Epithelial cell of prostate (primary cell): ENCODE measurements at regions not wholly inside any gene's neighbourhood (a gene's known extent, or its start where the extent isn't known, plus 50 kb on each side); places are given as distances from the start of the nearest gene placed in this dataset.

Source experiments
- DNase-seq: peaks from one replicate; pipeline ENCODE4 v3.0.0-alpha.2; 2011; ENCODE audit warnings: low read depth, low spot score
- H3K27ac ChIP-seq: fragments of 450-650 bp; 2 replicates; pipeline ENCODE4 v1.5.1; 2017; ENCODE audit warnings: mild to moderate bottlenecking

GRCh38 chr12:116478243-116478773, 80.9 kb upstream of the MAP1LC3B2 start:
- DNase-seq = no peak
- H3K27ac ChIP-seq = no peak overlapping the region

GRCh38 chr12:116480210-116480810, 78.9 kb upstream of the MAP1LC3B2 start:
- no peak for DNase-seq
- no peak overlapping the region for H3K27ac ChIP-seq

GRCh38 chr12:116481726-116482125, 77.5 kb upstream of the MAP1LC3B2 start:
- no peak for DNase-seq

DNA sequence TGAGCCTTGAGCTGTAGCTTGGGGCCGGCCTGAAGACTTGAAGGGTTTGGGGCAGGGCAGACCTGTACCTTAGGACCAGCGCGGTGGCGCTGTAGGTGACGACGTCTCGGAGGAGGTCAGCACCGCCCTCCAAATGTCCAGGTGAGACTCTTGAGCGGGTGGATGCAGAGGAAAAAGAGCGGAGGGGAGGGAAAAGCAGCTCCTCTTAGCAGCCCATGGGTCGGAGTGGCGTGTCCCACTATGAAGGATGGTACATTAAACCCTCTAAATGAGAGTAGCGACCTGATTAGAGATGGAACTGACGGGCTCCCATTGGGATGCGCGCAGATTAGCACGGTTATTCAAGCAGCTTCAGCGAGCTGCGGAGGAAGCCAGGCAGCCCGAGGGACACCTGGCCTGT, 77.0 kb upstream of the MAP1LC3B2 start:
- H3K27ac ChIP-seq = no peak overlapping the region
- no peak for DNase-seq

More at GRCh38 chr12:116481726-116482125, 77.5 kb upstream of the MAP1LC3B2 start:
- no peak overlapping the region for H3K27ac ChIP-seq

DNA sequence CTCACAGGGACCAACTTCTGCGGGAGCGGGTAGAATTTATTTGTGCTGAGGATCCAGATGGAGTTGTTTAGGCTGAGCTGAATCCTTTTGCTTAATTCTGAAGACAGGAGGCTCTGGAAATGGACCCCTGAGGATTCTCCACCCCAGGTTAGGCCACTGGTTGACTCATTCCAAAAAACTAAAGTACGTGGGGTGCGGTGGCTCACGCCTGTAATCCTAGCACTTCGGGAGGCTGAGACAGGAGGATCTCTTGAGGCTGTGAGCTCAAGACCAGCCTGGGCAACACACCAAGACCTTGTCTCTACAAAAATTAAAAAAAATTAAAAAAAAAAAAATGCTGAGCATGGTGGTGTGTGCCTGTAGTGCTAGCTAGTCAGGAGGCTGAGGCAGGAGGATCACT, 76.3 kb upstream of the MAP1LC3B2 start:
- DNase-seq = no peak
- H3K27ac ChIP-seq = no peak overlapping the region

- DNase-seq = no peak
- H3K27ac ChIP-seq = no peak overlapping the region
Measured at GRCh38 chr12:116483959-116484750, 75.0 kb upstream of the MAP1LC3B2 start.

DNA sequence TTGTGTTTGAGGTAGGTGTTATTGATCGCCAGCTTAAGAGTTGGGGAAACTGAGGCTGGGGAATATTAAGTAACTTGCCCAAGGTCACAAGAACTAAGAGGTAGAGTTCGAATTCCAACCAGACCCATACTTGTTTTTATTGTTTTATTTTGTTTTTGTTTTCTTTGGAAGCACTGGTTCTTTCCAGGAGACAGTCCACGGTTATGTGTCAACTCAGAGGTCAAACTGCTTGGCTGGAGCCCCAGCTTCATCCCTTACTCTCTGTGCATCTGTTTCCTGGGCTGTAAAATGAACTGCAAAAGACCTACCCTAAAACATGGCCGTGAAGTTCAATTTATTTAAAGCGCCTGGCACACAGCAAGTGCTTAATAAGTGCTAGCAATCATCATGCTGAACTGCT, 74.4 kb upstream of the MAP1LC3B2 start:
- no peak overlapping the region for H3K27ac ChIP-seq
- no peak for DNase-seq

DNA sequence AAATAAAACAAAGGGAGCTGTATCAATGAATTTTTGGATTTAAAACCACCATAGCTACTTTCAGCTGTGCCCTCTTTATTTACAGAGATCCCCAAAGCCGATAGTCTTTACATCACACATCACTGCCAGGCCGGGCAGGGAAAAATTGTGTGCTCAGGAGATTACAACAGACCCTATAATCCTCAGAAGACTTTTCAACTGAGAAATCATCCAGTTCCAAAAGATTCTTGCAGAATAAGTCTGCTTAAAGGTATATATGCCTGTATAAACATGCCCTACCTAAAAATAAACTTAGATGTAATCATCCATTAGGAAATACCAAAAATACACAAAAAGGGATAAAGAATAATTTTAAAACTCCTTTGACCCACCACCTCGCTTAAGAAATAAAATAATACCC, 70.1 kb upstream of the MAP1LC3B2 start:
- no peak for DNase-seq
- H3K27ac ChIP-seq = no peak overlapping the region

DNA sequence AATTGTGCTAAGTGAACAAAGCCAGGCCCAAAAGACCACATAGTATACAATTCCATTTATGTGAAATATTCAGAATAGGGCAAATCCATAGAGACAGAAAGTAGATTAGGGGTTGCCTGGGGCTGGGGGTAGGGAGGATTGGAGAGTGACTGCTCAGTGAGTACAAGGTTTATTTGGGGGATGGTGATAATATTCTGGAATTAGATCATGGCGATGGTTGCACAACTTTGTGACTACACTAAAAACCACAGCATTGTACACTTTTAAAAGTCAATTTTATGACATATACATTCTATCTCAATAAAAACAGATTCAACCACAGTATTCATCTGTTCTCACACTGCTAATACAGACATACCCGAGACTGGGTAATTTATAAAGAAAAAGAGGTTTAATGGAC, 68.7 kb upstream of the MAP1LC3B2 start:
- DNase-seq = no peak
- no peak overlapping the region for H3K27ac ChIP-seq

DNA sequence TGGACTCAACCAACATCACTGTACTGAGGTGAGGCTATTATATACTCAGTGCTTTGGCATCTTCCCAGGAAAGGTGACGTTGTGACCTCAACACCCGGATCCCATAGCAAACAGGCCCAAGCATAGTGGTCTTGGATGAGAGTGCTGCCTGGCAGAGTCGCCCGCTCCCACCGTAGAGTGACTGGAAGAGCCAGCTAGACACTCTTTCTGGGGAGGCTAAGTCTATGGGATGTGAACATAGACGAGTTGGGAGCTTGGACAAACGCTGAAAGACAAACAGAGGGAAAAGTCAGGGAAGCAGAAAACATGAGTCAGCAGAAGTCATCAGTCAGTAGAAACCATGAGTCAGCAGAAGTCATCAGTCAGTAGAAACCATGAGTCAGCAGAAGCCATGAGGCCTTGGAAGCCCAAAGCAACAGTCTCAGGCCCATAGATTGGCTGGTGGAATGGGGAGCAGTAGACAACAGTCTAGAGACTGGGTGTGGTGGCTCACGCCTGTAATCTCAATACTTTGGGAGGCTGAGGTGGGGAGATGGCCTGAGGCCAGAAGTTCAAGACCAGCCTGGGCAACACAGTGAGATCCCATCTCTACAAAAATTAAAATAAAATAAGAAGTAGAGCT, 66.4 kb upstream of the MAP1LC3B2 start:
- no peak overlapping the region for H3K27ac ChIP-seq
- no peak for DNase-seq

- DNase-seq = no peak
- no peak overlapping the region for H3K27ac ChIP-seq
Measured at GRCh38 chr12:116495260-116495659, 63.9 kb upstream of the MAP1LC3B2 start.

DNA sequence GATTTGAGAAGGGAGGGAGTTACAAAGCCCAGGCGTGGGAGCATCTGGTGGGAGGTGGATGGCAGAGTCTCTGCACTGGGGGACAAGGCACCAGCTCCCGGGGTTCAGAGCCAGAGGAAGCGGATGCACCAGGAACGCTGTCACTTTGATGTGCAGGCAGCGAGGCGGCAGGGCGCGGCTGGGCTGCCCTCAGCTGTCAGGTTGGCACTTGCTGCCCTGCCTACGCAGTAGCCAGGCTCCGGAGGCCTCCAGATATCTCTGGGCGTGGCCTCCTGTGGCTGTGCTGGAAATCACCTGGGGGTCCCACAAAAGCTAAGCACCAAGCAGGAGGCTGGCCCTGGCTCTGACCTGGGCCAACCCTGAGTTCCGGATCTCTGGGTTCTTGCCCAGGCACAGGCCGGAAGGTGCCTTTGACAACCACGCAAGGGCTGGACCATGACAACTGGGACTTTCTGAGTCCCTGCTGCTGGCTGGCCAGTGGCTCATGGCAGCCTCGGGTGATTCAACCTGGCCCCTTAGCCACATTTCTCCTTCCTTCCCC, 62.1 kb upstream of the MAP1LC3B2 start:
- H3K27ac ChIP-seq = peak overlapping the region; percentile 42

GRCh38 chr12:116498471-116498870, 60.7 kb upstream of the MAP1LC3B2 start:
- no peak for DNase-seq
- no peak overlapping the region for H3K27ac ChIP-seq

More for the DNA sequence above, 62.1 kb upstream of the MAP1LC3B2 start:
- DNase-seq = no peak

- H3K27ac ChIP-seq = no peak overlapping the region
- no peak for DNase-seq
Measured at GRCh38 chr12:116502141-116502725, 56.9 kb upstream of the MAP1LC3B2 start.

DNA sequence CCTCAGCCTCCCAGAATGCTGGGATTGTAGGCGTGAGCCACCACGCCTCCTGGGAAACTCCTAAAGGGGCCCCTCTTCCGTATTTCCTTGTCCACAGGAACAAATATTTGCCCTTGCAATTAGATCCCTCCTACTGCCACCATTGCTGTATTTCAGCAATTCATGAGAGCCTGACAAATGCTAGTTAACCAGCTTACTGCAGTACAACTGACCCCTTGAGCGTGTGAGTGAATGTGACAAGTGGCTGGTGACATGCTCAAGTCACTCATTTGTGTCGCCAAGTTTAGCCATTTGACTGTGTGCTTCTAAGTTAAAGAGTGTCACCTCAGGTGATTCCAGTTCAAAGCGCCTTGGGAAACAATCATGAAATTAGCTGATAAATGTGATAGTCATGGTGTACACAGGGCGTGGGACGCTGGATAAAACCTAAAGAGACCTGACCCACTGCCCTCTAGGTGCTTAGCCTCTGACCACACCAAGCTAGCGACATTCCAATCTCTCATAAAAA, 56.1 kb upstream of the MAP1LC3B2 start:
- H3K27ac ChIP-seq = no peak overlapping the region
- DNase-seq = no peak

- H3K27ac ChIP-seq = no peak overlapping the region
- DNase-seq = no peak
Measured at GRCh38 chr12:116504438-116504837, 54.7 kb upstream of the MAP1LC3B2 start.

- no peak overlapping the region for H3K27ac ChIP-seq
- DNase-seq = no peak
Measured at GRCh38 chr12:116506697-116507064, 52.5 kb upstream of the MAP1LC3B2 start.

DNA sequence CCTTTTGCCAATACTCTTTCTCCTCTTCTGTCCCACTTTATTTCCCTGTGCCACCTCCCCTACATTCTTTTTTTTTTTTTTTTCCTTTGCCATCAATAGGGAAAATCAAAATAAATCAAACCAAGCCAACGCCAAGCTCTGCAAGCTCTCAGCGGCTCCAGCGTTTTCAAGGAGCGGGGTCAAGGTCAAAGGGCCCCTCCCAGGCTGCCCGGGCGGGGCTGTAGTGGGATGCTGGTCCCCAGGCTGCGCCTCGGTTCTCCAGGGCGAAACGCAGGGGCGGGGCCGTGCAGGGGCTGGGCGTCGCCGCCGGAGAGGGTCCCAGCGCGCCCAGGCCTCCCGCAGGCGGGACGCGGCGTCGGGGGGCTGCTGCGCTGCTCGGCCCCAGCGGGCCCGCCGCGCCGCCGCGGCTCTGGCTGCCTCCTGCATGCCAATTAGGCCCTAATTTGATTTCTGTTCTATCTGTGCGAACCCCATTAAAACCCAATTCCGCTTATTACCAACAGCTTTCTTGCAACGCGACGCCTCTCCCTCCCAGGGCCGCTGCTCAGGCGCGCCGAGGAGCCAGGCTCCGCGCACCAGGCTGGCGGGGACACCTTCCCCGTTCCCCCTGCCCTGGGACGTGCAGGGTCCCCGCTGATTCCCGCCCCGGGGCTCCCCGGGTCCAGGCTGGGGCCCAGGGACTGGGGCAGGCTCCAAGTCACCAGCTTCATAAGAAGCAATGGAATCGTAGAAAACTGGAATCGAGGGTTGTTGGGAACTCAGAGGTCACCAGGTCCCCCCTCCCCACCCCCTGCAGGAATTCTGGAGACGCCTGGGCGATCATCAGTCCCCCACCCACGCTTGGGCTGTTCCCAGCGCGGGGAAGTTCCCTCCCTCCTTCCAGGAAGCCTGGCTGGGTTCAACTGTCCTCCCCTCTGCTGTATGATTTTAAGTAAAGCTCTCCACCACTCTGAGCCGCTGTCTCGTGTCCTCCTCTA, 50.7 kb upstream of the MAP1LC3B2 start:
- H3K27ac ChIP-seq = no peak overlapping the region
- DNase-seq = no peak
